Naive thymus-derived CD8-positive, alpha-beta T cell (primary cell): ENCODE measurements at regions not wholly inside any gene's neighbourhood (a gene's known extent, or its start where the extent isn't known, plus 50 kb on each side); places are given as distances from the start of the nearest gene placed in this dataset.

Source experiments
- ATAC-seq, 2 donors: fragments of 150-1000 bp; cut with Tn5 transposase in 1 of 2; sonication (Bioruptor Pico), chemical (Tn5 transposase) in 1 of 2; 1 replicate in 1 of 2; 2 replicates in 1 of 2; pipeline ENCODE4 v1.10.0; 2021; ENCODE audit warnings: mild to moderate bottlenecking in 2 of 2, moderate library complexity in 2 of 2
- POLR2A ChIA-PET: fragments of 350-600 bp; sonication (Branson Sonifier 250); formaldehyde crosslinking; loops from one replicate; lab custom pipeline; 2021; ENCODE audit warnings: antibody characterized with exemption; lab: Charles Lee
- DNase-seq, 10 donors: peaks; one replicate each; pipeline versions ENCODE4 v3.0.0 to v3.0.0-alpha.2; 2020 to 2022
- H3K27ac Mint-ChIP-seq, 10 donors: one replicate each; pipeline ENCODE4 v1.8.0; 2020 to 2022; ENCODE audit warnings: mild to moderate bottlenecking in 10 of 10, mixed read lengths in 10 of 10, moderate library complexity in 4 of 10, inconsistent platforms in 1 of 10
- H3K27me3 Mint-ChIP-seq, 5 donors: one replicate each; pipeline ENCODE4 v1.8.0; 2021 to 2022; ENCODE audit warnings: mixed read lengths in 5 of 5
- H3K36me3 Mint-ChIP-seq, 3 donors: one replicate each; pipeline ENCODE4 v1.8.0; 2020 to 2022; ENCODE audit warnings: mixed read lengths in 3 of 3, mild to moderate bottlenecking in 2 of 3, inconsistent platforms in 1 of 3
- H3K4me1 Mint-ChIP-seq, 4 donors: one replicate each; pipeline ENCODE4 v1.8.0; 2021 to 2022; ENCODE audit warnings: mixed read lengths in 4 of 4
- H3K4me3 Mint-ChIP-seq, 10 donors: one replicate each; pipeline ENCODE4 v1.8.0; 2020 to 2022; ENCODE audit warnings: mild to moderate bottlenecking in 10 of 10, mixed read lengths in 10 of 10, moderate library complexity in 6 of 10, inconsistent platforms in 1 of 10
- H3K9me3 Mint-ChIP-seq, 9 donors: one replicate each; pipeline ENCODE4 v1.8.0; 2020 to 2022; ENCODE audit warnings: mixed read lengths in 9 of 9, mild to moderate bottlenecking in 3 of 9, inconsistent platforms in 1 of 9, moderate library complexity in 1 of 9

- no peak overlapping the region for H3K27ac Mint-ChIP-seq
- no peaks in the 10 kb centered on the region for H3K9me3 Mint-ChIP-seq
- H3K4me1 Mint-ChIP-seq, result peaks cover 0 to 31% (median 3%) of the 10 kb centered on the region in 4 donors
- no peak for ATAC-seq
- H3K36me3 Mint-ChIP-seq, result no peaks in the 10 kb centered on the region
- no peak for DNase-seq
- H3K4me3 Mint-ChIP-seq, result no peak overlapping the region
- POLR2A ChIA-PET, result no interaction called here
- peaks cover 0 to 8% (median 0%) of the 10 kb centered on the region in 5 donors for H3K27me3 Mint-ChIP-seq
Measured at GRCh38 chr18:59954755-59955156, 55.0 kb downstream of the PMAIP1 start.

DNA sequence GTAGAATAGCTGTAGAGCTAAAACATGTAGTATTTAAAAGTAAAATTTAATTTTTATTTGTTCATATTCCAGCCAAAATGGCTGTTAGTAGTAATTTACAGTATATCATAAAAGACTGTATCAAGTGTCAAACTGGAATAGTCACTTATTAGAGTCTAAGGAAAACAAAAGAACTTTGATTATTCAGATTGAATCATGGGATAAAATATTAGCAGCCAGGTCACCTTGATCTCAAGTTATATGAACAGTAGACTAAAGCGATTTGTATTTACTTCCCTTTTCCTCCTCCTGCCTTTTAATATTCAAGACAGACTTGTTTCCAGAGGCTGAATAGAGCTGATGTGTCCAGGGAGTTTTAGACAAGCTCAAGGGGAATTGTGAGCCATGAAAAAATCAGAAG, 54.4 kb downstream of the PMAIP1 start:
- H3K4me3 Mint-ChIP-seq, result no peak overlapping the region
- no peaks in the 10 kb centered on the region for H3K36me3 Mint-ChIP-seq
- no peaks in the 10 kb centered on the region for H3K9me3 Mint-ChIP-seq
- H3K27me3 Mint-ChIP-seq, result peaks cover 0 to 8% (median 0%) of the 10 kb centered on the region in 5 donors
- DNase-seq (no peak), ATAC-seq (no peak)
- POLR2A ChIA-PET, result no interaction called here
- no peak overlapping the region for H3K27ac Mint-ChIP-seq
- peaks cover 0 to 26% (median 3%) of the 10 kb centered on the region in 4 donors for H3K4me1 Mint-ChIP-seq
